HL-60 (cell line): ENCODE measurements at regions not wholly inside any gene's neighbourhood (a gene's known extent, or its start where the extent isn't known, plus 50 kb on each side); places are given as distances from the start of the nearest gene placed in this dataset.

Experiments
- CTCF ChIP-seq: IDR thresholded peaks from one replicate; pipeline ENCODE4 v1.5.1; 2011; ENCODE audit warnings: low read length, control low read depth, inconsistent platforms; ENCODE audit not compliant: insufficient read depth
- GABPA ChIP-seq: IDR thresholded peaks from 2 replicates; pipeline ENCODE4 v1.6.1; 2012; ENCODE audit warnings: low read depth
- POLR2AphosphoS5 ChIP-seq: IDR thresholded peaks from 2 replicates; pipeline ENCODE4 v1.6.1; 2012; ENCODE audit warnings: low read depth

DNA sequence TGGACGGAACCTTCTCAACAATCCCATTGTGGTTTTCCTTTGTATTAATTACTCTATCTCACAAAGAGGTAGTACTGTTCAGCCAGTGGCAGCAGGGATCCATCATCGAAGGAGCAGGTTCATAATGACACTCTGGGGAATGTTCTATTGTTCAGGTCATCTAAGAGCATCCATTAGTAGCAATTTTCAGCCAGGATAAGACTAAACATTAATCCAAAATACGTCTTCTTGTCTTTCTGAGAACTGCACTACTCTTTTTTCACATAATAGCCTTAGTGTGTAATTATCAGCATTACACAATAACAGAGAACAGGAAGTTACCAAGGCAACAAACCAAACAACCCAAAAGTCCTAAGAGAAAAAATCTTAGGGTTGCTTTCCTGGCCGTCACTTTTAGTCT lies 259.5 kb upstream of the VWC2 start:
- TF ChIP-seq GABPA (no peak), CTCF (no peak), POLR2AphosphoS5 (no peak)
